ENCODE measurements at regions not wholly inside any gene's neighbourhood (a gene's known extent, or its start where the extent isn't known, plus 50 kb on each side); places are given as distances from the start of the nearest gene placed in this dataset.
"Not testable (repeated sequence)": the region's sequence is repeated elsewhere in the genome, so short reads cannot be mapped to it uniquely, and the experiment has no call there.

GRCh38 chr10:46720386-46720785 is 141.5 kb downstream of the SYT15 start:
- DNase-seq, result peak; percentile 16
- H3K9ac ChIP-seq (ENCODE audit: low read depth in 2 of 2, low read length in 2 of 2), result not testable (repeated sequence)

GRCh38 chr10:46720811-46721518 is 142.0 kb downstream of the SYT15 start:
- H3K9me3 ChIP-seq; intact Hi-C loops (cut with DNase I); H3K4me3 ChIP-seq; H3K4me1 ChIP-seq; H3K27me3 ChIP-seq; H3K36me3 ChIP-seq; H3K9ac ChIP-seq (ENCODE audit: low read depth in 2 of 2, low read length in 2 of 2); DNase-seq; H3K27ac ChIP-seq: not testable (repeated sequence)

More at GRCh38 chr10:46720386-46720785, 141.5 kb downstream of the SYT15 start:
- H3K27me3 ChIP-seq; H3K4me3 ChIP-seq; H3K4me1 ChIP-seq; H3K9me3 ChIP-seq; H3K36me3 ChIP-seq; intact Hi-C loops (cut with DNase I); H3K27ac ChIP-seq: not testable (repeated sequence)

- DNase-seq; H3K4me1 ChIP-seq; intact Hi-C loops (cut with DNase I): not testable (repeated sequence)
These were observed 145.3 kb downstream of the SYT15 start for GRCh38 chr10:46724258-46724657.

GRCh38 chr10:46728359-46728758 is 149.4 kb downstream of the SYT15 start:
- H3K36me3 ChIP-seq; H3K9me3 ChIP-seq; intact Hi-C loops (cut with DNase I); H3K4me3 ChIP-seq; H3K27ac ChIP-seq; H3K9ac ChIP-seq (ENCODE audit: low read depth in 2 of 2, low read length in 2 of 2); H3K4me1 ChIP-seq; DNase-seq; H3K27me3 ChIP-seq: not testable (repeated sequence)

More at GRCh38 chr10:46724258-46724657, 145.3 kb downstream of the SYT15 start:
- not testable (repeated sequence) for H3K4me3 ChIP-seq; H3K9ac ChIP-seq (ENCODE audit: low read depth in 2 of 2, low read length in 2 of 2); H3K36me3 ChIP-seq; H3K9me3 ChIP-seq; H3K27me3 ChIP-seq; H3K27ac ChIP-seq

- intact Hi-C loops (cut with DNase I); H3K4me3 ChIP-seq: not testable (repeated sequence)
These were observed 151.8 kb downstream of the SYT15 start for GRCh38 chr10:46730729-46731128.

GRCh38 chr10:46733635-46734261 is 154.8 kb downstream of the SYT15 start:
- H3K4me1 ChIP-seq; H3K4me3 ChIP-seq; H3K27ac ChIP-seq; DNase-seq; H3K36me3 ChIP-seq; H3K9me3 ChIP-seq; H3K9ac ChIP-seq (ENCODE audit: low read depth in 2 of 2, low read length in 2 of 2); intact Hi-C loops (cut with DNase I); H3K27me3 ChIP-seq: not testable (repeated sequence)

More at GRCh38 chr10:46730729-46731128, 151.8 kb downstream of the SYT15 start:
- not testable (repeated sequence) for H3K36me3 ChIP-seq; DNase-seq; H3K9me3 ChIP-seq; H3K27ac ChIP-seq; H3K27me3 ChIP-seq; H3K9ac ChIP-seq (ENCODE audit: low read depth in 2 of 2, low read length in 2 of 2); H3K4me1 ChIP-seq

GRCh38 chr10:46734262-46734642 is 155.3 kb downstream of the SYT15 start:
- DNase-seq; H3K27ac ChIP-seq; intact Hi-C loops (cut with DNase I); H3K4me3 ChIP-seq; H3K27me3 ChIP-seq; H3K4me1 ChIP-seq; H3K36me3 ChIP-seq; H3K9ac ChIP-seq (ENCODE audit: low read depth in 2 of 2, low read length in 2 of 2); H3K9me3 ChIP-seq: not testable (repeated sequence)

- intact Hi-C loops (cut with DNase I); H3K4me1 ChIP-seq; H3K4me3 ChIP-seq; H3K9ac ChIP-seq (ENCODE audit: low read depth in 2 of 2, low read length in 2 of 2); H3K27me3 ChIP-seq; H3K27ac ChIP-seq; DNase-seq; H3K9me3 ChIP-seq; H3K36me3 ChIP-seq: not testable (repeated sequence)
These were observed 161.0 kb downstream of the SYT15 start for GRCh38 chr10:46739919-46740318.

GRCh38 chr10:46740368-46740767 is 161.4 kb downstream of the SYT15 start:
- intact Hi-C loops (cut with DNase I); H3K4me3 ChIP-seq; H3K9ac ChIP-seq (ENCODE audit: low read depth in 2 of 2, low read length in 2 of 2); DNase-seq; H3K36me3 ChIP-seq; H3K27me3 ChIP-seq; H3K9me3 ChIP-seq; H3K4me1 ChIP-seq; H3K27ac ChIP-seq: not testable (repeated sequence)

- H3K9me3 ChIP-seq; H3K36me3 ChIP-seq; intact Hi-C loops (cut with DNase I); DNase-seq; H3K9ac ChIP-seq (ENCODE audit: low read depth in 2 of 2, low read length in 2 of 2); H3K27me3 ChIP-seq; H3K4me1 ChIP-seq; H3K27ac ChIP-seq; H3K4me3 ChIP-seq: not testable (repeated sequence)
These were observed 162.2 kb upstream of the PTPN20 start for GRCh38 chr10:46749003-46749402.

- H3K27ac ChIP-seq; H3K4me1 ChIP-seq; H3K36me3 ChIP-seq; H3K4me3 ChIP-seq; H3K27me3 ChIP-seq; H3K9ac ChIP-seq (ENCODE audit: low read depth in 2 of 2, low read length in 2 of 2); intact Hi-C loops (cut with DNase I); H3K9me3 ChIP-seq; DNase-seq: not testable (repeated sequence)
These were observed 161.8 kb upstream of the PTPN20 start for GRCh38 chr10:46749470-46749869.

- DNase-seq; H3K4me3 ChIP-seq; H3K9ac ChIP-seq (ENCODE audit: low read depth in 2 of 2, low read length in 2 of 2); H3K9me3 ChIP-seq; H3K27ac ChIP-seq; H3K36me3 ChIP-seq; H3K4me1 ChIP-seq; H3K27me3 ChIP-seq; intact Hi-C loops (cut with DNase I): not testable (repeated sequence)
These were observed 157.5 kb upstream of the PTPN20 start for GRCh38 chr10:46753763-46754162.

GRCh38 chr10:46761471-46761870 is 149.8 kb upstream of the PTPN20 start:
- H3K4me1 ChIP-seq; H3K4me3 ChIP-seq; H3K36me3 ChIP-seq; DNase-seq; intact Hi-C loops (cut with DNase I); H3K9me3 ChIP-seq; H3K9ac ChIP-seq (ENCODE audit: low read depth in 2 of 2, low read length in 2 of 2); H3K27me3 ChIP-seq; H3K27ac ChIP-seq: not testable (repeated sequence)
